ENCODE measurements at regions not wholly inside any gene's neighbourhood (a gene's known extent, or its start where the extent isn't known, plus 50 kb on each side); places are given as distances from the start of the nearest gene placed in this dataset.

DNA sequence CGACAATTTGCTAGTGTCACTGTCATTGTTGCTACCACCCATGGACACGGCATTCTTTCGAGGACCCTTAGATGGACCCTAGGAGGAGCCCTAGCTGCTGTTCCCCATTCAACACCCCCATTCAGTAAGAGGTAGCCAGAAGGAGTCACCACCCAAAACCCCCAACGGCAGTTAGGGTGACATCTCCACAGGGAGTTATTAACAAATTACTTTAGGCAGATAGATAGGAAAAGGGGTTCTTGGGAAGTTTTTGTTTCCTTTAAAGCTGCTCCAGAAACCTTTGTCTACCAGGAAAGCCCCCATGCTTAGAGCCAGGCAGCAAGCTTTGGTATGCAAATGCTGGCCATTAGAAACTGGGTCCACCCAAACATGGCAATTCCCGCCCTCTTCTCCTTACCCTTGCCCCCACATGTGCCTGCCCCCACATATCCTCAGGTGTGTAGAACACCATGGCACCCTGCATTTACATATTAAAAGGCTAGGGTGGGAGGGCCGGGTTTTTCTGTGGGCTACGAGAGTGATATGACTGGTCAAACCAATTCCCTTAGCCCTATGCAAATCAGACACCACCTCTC lies 190.9 kb downstream of the SLITRK6 start:
- no peaks in the 10 kb centered on the region for H3K9me3 ChIP-seq (ENCODE audit: insufficient read depth, low read length)
- no peak overlapping the region for H3K4me2 ChIP-seq (ENCODE audit: low read length)
- no peak overlapping the region for H3K4me3 ChIP-seq (ENCODE audit: low read length)
- no peak overlapping the region for H3K27ac ChIP-seq (ENCODE audit: low read length)
- no peak overlapping the region for H3K9ac ChIP-seq (ENCODE audit: low read length)
- TF ChIP-seq, protein P1, sequence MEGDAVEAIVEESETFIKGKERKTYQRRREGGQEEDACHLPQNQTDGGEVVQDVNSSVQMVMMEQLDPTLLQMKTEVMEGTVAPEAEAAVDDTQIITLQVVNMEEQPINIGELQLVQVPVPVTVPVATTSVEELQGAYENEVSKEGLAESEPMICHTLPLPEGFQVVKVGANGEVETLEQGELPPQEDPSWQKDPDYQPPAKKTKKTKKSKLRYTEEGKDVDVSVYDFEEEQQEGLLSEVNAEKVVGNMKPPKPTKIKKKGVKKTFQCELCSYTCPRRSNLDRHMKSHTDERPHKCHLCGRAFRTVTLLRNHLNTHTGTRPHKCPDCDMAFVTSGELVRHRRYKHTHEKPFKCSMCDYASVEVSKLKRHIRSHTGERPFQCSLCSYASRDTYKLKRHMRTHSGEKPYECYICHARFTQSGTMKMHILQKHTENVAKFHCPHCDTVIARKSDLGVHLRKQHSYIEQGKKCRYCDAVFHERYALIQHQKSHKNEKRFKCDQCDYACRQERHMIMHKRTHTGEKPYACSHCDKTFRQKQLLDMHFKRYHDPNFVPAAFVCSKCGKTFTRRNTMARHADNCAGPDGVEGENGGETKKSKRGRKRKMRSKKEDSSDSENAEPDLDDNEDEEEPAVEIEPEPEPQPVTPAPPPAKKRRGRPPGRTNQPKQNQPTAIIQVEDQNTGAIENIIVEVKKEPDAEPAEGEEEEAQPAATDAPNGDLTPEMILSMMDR (IDR thresholded peaks at IDR 0.05; ENCODE audit: low read depth, low read length), result no peak
- TF ChIP-seq EZH2phosphoT487 (IDR thresholded peaks at IDR 0.05; ENCODE audit: low read depth), result no peak
- no peaks in the 10 kb centered on the region for H3K27me3 ChIP-seq (ENCODE audit: low read depth, low read length)
- H3K4me1 ChIP-seq (ENCODE audit: low read length), result peaks cover 4% of the 10 kb centered on the region; the same call in 1 of the 2 replicates
- no peaks in the 10 kb centered on the region for H4K20me1 ChIP-seq (ENCODE audit: insufficient read depth, low read length)
- no peaks in the 10 kb centered on the region for H3K79me2 ChIP-seq (ENCODE audit: low read length)
- H3K36me3 ChIP-seq (replicated peaks; ENCODE audit: low read depth, low read length), result no peaks in the 10 kb centered on the region
- no peak overlapping the region for H2AFZ ChIP-seq (ENCODE audit: low read depth, low read length)

DNA sequence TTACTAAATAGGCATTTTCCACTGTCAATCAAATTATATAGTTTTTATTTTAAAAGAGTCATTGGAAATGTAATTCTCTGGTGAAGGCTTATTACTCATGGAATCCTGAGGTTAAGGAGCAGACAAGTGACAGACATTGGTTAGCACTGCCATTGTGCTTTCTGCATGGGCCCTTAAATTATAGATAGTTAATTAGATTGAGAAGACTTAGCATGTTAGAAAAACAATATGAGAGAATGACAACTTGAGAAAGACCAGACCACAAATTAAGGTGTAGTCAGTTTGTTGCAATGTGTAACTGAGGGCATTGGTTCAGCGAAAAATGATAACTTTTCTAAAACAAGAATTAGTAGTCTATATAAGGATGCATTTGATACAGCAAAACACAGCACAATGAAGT lies 195.5 kb downstream of the SLITRK6 start:
- peaks cover 4% of the 10 kb centered on the region; the same call in 1 of the 2 replicates for H3K4me1 ChIP-seq (ENCODE audit: low read length)
- no peaks in the 10 kb centered on the region for H4K20me1 ChIP-seq (ENCODE audit: insufficient read depth, low read length)
- no peaks in the 10 kb centered on the region for H3K79me2 ChIP-seq (ENCODE audit: low read length)
- H3K36me3 ChIP-seq (replicated peaks; ENCODE audit: low read depth, low read length), result no peaks in the 10 kb centered on the region
- no peaks in the 10 kb centered on the region for H3K9me3 ChIP-seq (ENCODE audit: insufficient read depth, low read length)
- no peak overlapping the region for H2AFZ ChIP-seq (ENCODE audit: low read depth, low read length)
- no peaks in the 10 kb centered on the region for H3K27me3 ChIP-seq (ENCODE audit: low read depth, low read length)
- H3K9ac ChIP-seq (ENCODE audit: low read length), result no peak overlapping the region
- H3K27ac ChIP-seq (ENCODE audit: low read length), result no peak overlapping the region
- no peak overlapping the region for H3K4me3 ChIP-seq (ENCODE audit: low read length)
- no peak overlapping the region for H3K4me2 ChIP-seq (ENCODE audit: low read length)
- TF ChIP-seq, protein P1 (IDR thresholded peaks at IDR 0.05; ENCODE audit: low read depth, low read length), result no peak
- TF ChIP-seq EZH2phosphoT487 (IDR thresholded peaks at IDR 0.05; ENCODE audit: low read depth), result no peak

DNA sequence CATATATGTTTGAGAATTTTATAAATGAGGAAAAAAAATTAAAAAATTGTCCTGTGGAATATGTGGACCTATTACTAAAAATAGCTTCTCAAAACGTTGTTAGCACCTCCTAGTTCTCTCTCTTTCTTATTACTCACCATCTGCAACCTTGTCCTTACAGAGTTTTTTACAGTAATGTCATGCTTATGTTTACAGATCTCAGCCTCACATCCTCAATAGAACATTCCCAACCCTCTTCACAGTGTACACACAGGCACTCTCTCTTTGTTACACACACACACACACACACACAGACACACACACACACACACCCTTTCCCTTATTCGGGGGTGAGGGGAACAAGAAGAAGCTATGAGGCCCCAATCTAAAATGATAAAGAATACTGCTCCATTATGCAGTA lies 197.7 kb downstream of the SLITRK6 start:
- H3K27ac ChIP-seq (ENCODE audit: low read length), result no peak overlapping the region
- no peak overlapping the region for H3K4me2 ChIP-seq (ENCODE audit: low read length)
- H3K9me3 ChIP-seq (ENCODE audit: insufficient read depth, low read length), result no peaks in the 10 kb centered on the region
- H2AFZ ChIP-seq (ENCODE audit: low read depth, low read length), result no peak overlapping the region; the same call in 1 of the 2 replicates
- H3K4me1 ChIP-seq (ENCODE audit: low read length), result no peaks in the 10 kb centered on the region
- no peaks in the 10 kb centered on the region for H3K79me2 ChIP-seq (ENCODE audit: low read length)
- H3K4me3 ChIP-seq (ENCODE audit: low read length), result no peak overlapping the region
- H3K27me3 ChIP-seq (ENCODE audit: low read depth, low read length), result no peaks in the 10 kb centered on the region
- TF ChIP-seq EZH2phosphoT487 (IDR thresholded peaks at IDR 0.05; ENCODE audit: low read depth), result no peak
- TF ChIP-seq, protein P1 (IDR thresholded peaks at IDR 0.05; ENCODE audit: low read depth, low read length), result no peak
- H3K36me3 ChIP-seq (replicated peaks; ENCODE audit: low read depth, low read length), result no peaks in the 10 kb centered on the region
- H4K20me1 ChIP-seq (ENCODE audit: insufficient read depth, low read length), result no peaks in the 10 kb centered on the region
- no peak overlapping the region for H3K9ac ChIP-seq (ENCODE audit: low read length)

DNA sequence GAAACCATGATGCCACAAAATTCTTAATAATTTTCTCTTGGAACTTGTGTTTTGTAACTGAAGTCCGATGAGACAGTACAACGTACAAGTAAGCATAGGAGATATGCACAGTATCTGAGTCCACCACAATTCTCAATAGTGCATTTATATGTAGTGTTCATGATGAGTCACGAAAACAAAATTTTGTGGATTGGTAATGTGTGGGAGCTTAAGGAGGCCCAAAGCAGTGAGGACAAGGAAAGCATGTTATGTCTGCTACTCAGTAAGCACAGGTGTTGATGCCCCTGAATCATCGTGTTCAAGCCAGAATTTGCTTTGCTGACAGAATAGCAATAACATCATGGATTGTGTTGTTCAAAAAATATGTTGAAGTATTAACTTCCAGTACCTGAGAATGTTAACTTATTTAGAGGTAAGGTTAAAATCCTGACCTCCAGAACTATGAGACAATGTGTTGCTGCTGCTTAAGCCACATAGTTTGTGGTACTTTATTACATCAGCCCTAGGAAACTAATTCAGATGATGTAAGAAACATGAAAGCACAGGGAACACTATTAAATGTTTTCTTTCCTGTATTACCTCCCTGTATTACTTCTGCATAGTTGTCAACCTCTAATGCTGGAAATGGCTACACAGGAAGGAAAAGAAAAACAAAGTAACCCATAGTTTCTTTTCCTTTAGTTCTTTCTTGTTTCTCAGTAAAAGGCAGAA lies 201.3 kb downstream of the SLITRK6 start:
- Histone ChIP-seq H3K79me2 (ENCODE audit: low read length) (no peaks in the 10 kb centered on the region), H3K4me3 (ENCODE audit: low read length) (no peak overlapping the region), H3K27me3 (ENCODE audit: low read depth, low read length) (no peaks in the 10 kb centered on the region), H3K27ac (ENCODE audit: low read length) (no peak overlapping the region), H2AFZ (ENCODE audit: low read depth, low read length) (no peak overlapping the region; the same call in 1 of the 2 replicates), H3K9me3 (ENCODE audit: insufficient read depth, low read length) (no peaks in the 10 kb centered on the region), H4K20me1 (ENCODE audit: insufficient read depth, low read length) (no peaks in the 10 kb centered on the region), H3K36me3 (replicated peaks; ENCODE audit: low read depth, low read length) (no peaks in the 10 kb centered on the region), H3K4me2 (ENCODE audit: low read length) (no peak overlapping the region), H3K4me1 (ENCODE audit: low read length) (no peaks in the 10 kb centered on the region), H3K9ac (ENCODE audit: low read length) (no peak overlapping the region)
- TF ChIP-seq EZH2phosphoT487 (IDR thresholded peaks at IDR 0.05; ENCODE audit: low read depth), result no peak
- TF ChIP-seq, protein P1 (IDR thresholded peaks at IDR 0.05; ENCODE audit: low read depth, low read length), result no peak
